Endothelial cell of umbilical vein (primary cell): ENCODE measurements at regions not wholly inside any gene's neighbourhood (a gene's known extent, or its start where the extent isn't known, plus 50 kb on each side); places are given as distances from the start of the nearest gene placed in this dataset.

Experiments used
- BruUV-seq: library from RNA; stranded (reverse); fragments of 400-500 nt; replicated peaks from 2 replicates; lab custom pipeline; 2021; lab: Mats Ljungman, UMichigan
- CTCF ChIA-PET: fragments of 300-600, 350-600 bp; sonication (Branson Sonifier 250); formaldehyde crosslinking; loops from one replicate; lab custom pipeline; 2021; ENCODE audit warnings: antibody characterized with exemption, inconsistent platforms; lab: Charles Lee
- POLR2A ChIA-PET: fragments of 300-600, 350-600 bp; sonication (Branson Sonifier 250); formaldehyde crosslinking; loops from one replicate; lab custom pipeline; 2021; ENCODE audit warnings: antibody characterized with exemption, inconsistent platforms; lab: Charles Lee
- DNase-seq: peaks from one replicate; pipeline ENCODE4 v3.0.0-alpha.2; 2011; ENCODE audit warnings: low read depth, low spot score
- FAIRE-seq: peaks from 2 replicates; lab custom pipeline; 2011; peaks lifted over from hg19 to GRCh38; lab: Jason Lieb, UNC
- H2AFZ ChIP-seq: 2 replicates; pipeline ENCODE4 v1.6.0; 2012; ENCODE audit warnings: low read depth, low read length, control low read depth, inconsistent platforms
- H3K27ac ChIP-seq: 2 replicates; pipeline ENCODE4 v1.5.1; 2011; ENCODE audit warnings: low read depth, mild to moderate bottlenecking, control low read depth, low read length, moderate library complexity; ENCODE audit not compliant: insufficient read depth
- H3K27me3 ChIP-seq, 2 experiments: 2 replicates each; pipeline versions ENCODE4 v1.6.0 to v1.6.1; 2011; ENCODE audit warnings: low read length in 2 of 2, mixed read lengths in 1 of 2; ENCODE audit not compliant: control insufficient read depth in 2 of 2, insufficient read depth in 2 of 2
- H3K36me3 ChIP-seq, 2 experiments: 2 replicates in 1 of 2; 3 replicates in 1 of 2; pipeline ENCODE4 v1.5.1; 2011; ENCODE audit warnings: low read length in 2 of 2, mild to moderate bottlenecking in 1 of 2, moderate library complexity in 1 of 2; ENCODE audit not compliant: control insufficient read depth in 2 of 2, insufficient read depth in 2 of 2; ENCODE audit errors: extremely low read depth in 1 of 2
- H3K4me1 ChIP-seq: 3 replicates; pipeline ENCODE4 v1.5.1; 2011; ENCODE audit warnings: mild to moderate bottlenecking, low read length; ENCODE audit not compliant: control insufficient read depth, insufficient read depth; ENCODE audit errors: extremely low read depth
- H3K4me2 ChIP-seq: 2 replicates; pipeline ENCODE4 v1.6.1; 2011; ENCODE audit warnings: low read length, control low read depth, mixed read lengths; ENCODE audit not compliant: insufficient read depth
- H3K4me3 ChIP-seq, 3 experiments: fragments of 200-600 bp in 1 of 3; sonication (generic), shearing (Covaris generic) in 1 of 3; replicated peaks in 1 of 3; 2 replicates each; pipeline ENCODE4 v1.5.1; 2011 to 2016; ENCODE audit warnings: control low read depth in 3 of 3, low read length in 3 of 3, mild to moderate bottlenecking in 2 of 3, inconsistent platforms in 1 of 3, low read depth in 1 of 3, moderate library complexity in 1 of 3; ENCODE audit not compliant: insufficient read depth in 1 of 3
- H3K79me2 ChIP-seq: 2 replicates; pipeline ENCODE4 v1.6.0; 2012; ENCODE audit warnings: low read length, inconsistent platforms; ENCODE audit not compliant: control insufficient read depth, insufficient read depth
- H3K9ac ChIP-seq: replicated peaks from 2 replicates; pipeline ENCODE3; 2011; ENCODE audit warnings: low read length, control low read depth; ENCODE audit not compliant: insufficient read depth; ENCODE audit errors: extremely low read depth
- H3K9me1 ChIP-seq: replicated peaks from 3 replicates; pipeline ENCODE4 v1.6.0; 2011; ENCODE audit warnings: mild to moderate bottlenecking, low read length; ENCODE audit not compliant: control insufficient read depth, insufficient read depth; ENCODE audit errors: extremely low read depth
- H3K9me3 ChIP-seq: replicated peaks from 2 replicates; pipeline ENCODE4 v1.5.1; 2012; ENCODE audit warnings: low read length, inconsistent platforms; ENCODE audit not compliant: control insufficient read depth, insufficient read depth
- H4K20me1 ChIP-seq: replicated peaks from 2 replicates; pipeline ENCODE3; 2011; ENCODE audit warnings: mild to moderate bottlenecking, low read length; ENCODE audit not compliant: control insufficient read depth, insufficient read depth; ENCODE audit errors: extremely low read depth
- EZH2 ChIP-seq: IDR thresholded peaks from 2 replicates; pipeline ENCODE4 v1.6.1; 2012; ENCODE audit warnings: borderline replicate concordance, low read depth, mild to moderate bottlenecking, moderate library complexity, low read length, inconsistent platforms; ENCODE audit not compliant: severe bottlenecking
- FOS ChIP-seq: IDR thresholded peaks from 2 replicates; pipeline ENCODE4 v1.6.1; 2011; ENCODE audit warnings: mild to moderate bottlenecking, low read length, moderate library complexity, borderline replicate concordance; ENCODE audit not compliant: insufficient read depth
- GATA2 ChIP-seq: IDR thresholded peaks from 2 replicates; pipeline ENCODE4 v1.7.0; 2011; ENCODE audit warnings: low read depth, mild to moderate bottlenecking, moderate library complexity, mixed read lengths, low read length; ENCODE audit not compliant: insufficient read length, insufficient read depth
- JUN ChIP-seq: IDR thresholded peaks from 2 replicates; pipeline ENCODE4 v1.6.1; 2011; ENCODE audit warnings: borderline replicate concordance, low read depth; ENCODE audit not compliant: insufficient read length, insufficient read depth
- MYC ChIP-seq: IDR thresholded peaks from one replicate; pipeline ENCODE4 v1.6.1; 2011; ENCODE audit warnings: mild to moderate bottlenecking, low read depth, low read length
- POLR2A ChIP-seq: IDR thresholded peaks from 2 replicates; pipeline ENCODE4 v1.6.1; 2012; ENCODE audit warnings: low read depth, mild to moderate bottlenecking, control low read depth, low read length
- POLR2AphosphoS5 ChIP-seq: IDR thresholded peaks from 2 replicates; pipeline ENCODE4 v1.6.1; 2012; ENCODE audit warnings: low read depth, mild to moderate bottlenecking, control low read depth, low read length, moderate library complexity; ENCODE audit not compliant: insufficient read depth
- dilution Hi-C: fragments of 300-500 bp; cut with MboI; formaldehyde crosslinking; loops from one replicate; pipeline ENCODE4 v1.15.0; 2019; ENCODE audit warnings: low sequenced_read_pairs; ENCODE audit not compliant: extremely low pct_ligation_motif_present
- intact Hi-C: fragments of 100-400 bp; cut with micrococcal nuclease; formaldehyde crosslinking; loops from one replicate; pipeline ENCODE4 v1.10.0; 2022
- TF ChIP-seq, protein P1 (sequence below), 2 donors: IDR thresholded peaks; 1 replicate in 1 of 2; 2 replicates in 1 of 2; pipeline ENCODE4 v1.5.1; 2011; ENCODE audit warnings: low read length in 2 of 2, mild to moderate bottlenecking in 2 of 2, moderate library complexity in 2 of 2, control low read depth in 1 of 2, inconsistent platforms in 1 of 2, low read depth in 1 of 2; ENCODE audit not compliant: insufficient read depth in 1 of 2; ENCODE audit errors: extremely low read depth in 1 of 2
- TF ChIP-seq, protein P2 (sequence below): IDR thresholded peaks from 2 replicates; pipeline ENCODE4 v1.6.1; 2011; ENCODE audit not compliant: insufficient read depth, insufficient read length

DNA sequence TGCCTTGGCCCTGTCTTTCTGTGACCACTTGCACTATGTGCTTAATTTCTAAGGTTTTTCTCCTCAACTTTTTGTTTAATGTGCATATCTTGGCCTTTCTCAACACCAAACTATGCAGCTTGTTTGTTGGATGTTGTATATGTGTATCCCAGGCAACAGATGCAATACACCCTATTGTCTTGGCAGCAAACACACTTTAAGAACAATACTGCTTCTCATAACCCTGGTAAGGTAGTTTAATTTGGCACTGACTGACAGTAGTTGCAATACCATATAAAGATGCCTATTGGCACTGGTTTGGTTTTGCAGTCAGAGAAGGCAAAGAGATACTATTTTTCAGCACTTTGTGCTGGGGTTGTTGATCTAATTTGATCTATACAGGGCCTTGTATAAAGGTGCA is 360.7 kb upstream of the CWC22 start:
- Histone ChIP-seq H3K9ac (no peak overlapping the region), H3K4me1 (no peaks in the 10 kb centered on the region), H3K36me3 (no peaks in the 10 kb centered on the region), H3K27me3 (no peaks in the 10 kb centered on the region), H2AFZ (no peak overlapping the region), H3K4me3 (no peak overlapping the region), H4K20me1 (no peaks in the 10 kb centered on the region), H3K4me2 (no peak overlapping the region), H3K9me3 (no peaks in the 10 kb centered on the region), H3K27ac (no peak overlapping the region), H3K79me2 (no peaks in the 10 kb centered on the region), H3K9me1 (no peaks in the 10 kb centered on the region)
- FAIRE-seq (no peak), DNase-seq (peak; percentile 6)
- POLR2A ChIA-PET, result no interaction called here
- intact Hi-C loops, result no loop called here
- BruUV-seq, result no TSS peak
- CTCF ChIA-PET, result interaction anchor here (1.0 to 1.4 kb wide), 3 partner anchors 9 to 613 kb away, joined by 3 read pairs; partner anchors contain the start of gene UBE2E3
- no peak for TF ChIP-seq JUN
- TF ChIP-seq, protein P1, sequence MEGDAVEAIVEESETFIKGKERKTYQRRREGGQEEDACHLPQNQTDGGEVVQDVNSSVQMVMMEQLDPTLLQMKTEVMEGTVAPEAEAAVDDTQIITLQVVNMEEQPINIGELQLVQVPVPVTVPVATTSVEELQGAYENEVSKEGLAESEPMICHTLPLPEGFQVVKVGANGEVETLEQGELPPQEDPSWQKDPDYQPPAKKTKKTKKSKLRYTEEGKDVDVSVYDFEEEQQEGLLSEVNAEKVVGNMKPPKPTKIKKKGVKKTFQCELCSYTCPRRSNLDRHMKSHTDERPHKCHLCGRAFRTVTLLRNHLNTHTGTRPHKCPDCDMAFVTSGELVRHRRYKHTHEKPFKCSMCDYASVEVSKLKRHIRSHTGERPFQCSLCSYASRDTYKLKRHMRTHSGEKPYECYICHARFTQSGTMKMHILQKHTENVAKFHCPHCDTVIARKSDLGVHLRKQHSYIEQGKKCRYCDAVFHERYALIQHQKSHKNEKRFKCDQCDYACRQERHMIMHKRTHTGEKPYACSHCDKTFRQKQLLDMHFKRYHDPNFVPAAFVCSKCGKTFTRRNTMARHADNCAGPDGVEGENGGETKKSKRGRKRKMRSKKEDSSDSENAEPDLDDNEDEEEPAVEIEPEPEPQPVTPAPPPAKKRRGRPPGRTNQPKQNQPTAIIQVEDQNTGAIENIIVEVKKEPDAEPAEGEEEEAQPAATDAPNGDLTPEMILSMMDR (IDR thresholded peaks at IDR 0.05; ENCODE audit: extremely low read depth in 1 of 2, insufficient read depth in 1 of 2, low read depth in 1 of 2, low read length in 2 of 2), result no peak
- TF ChIP-seq POLR2A, result no peak
- TF ChIP-seq POLR2AphosphoS5, result no peak
- TF ChIP-seq MYC, result no peak
- TF ChIP-seq FOS, result no peak
- TF ChIP-seq EZH2, result no peak
- TF ChIP-seq GATA2, result no peak
- TF ChIP-seq, protein P2, sequence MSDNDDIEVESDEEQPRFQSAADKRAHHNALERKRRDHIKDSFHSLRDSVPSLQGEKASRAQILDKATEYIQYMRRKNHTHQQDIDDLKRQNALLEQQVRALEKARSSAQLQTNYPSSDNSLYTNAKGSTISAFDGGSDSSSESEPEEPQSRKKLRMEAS, result no peak
- dilution Hi-C loops, result no loop called here
